HepG2 (cell line): ENCODE measurements at regions not wholly inside any gene's neighbourhood (a gene's known extent, or its start where the extent isn't known, plus 50 kb on each side); places are given as distances from the start of the nearest gene placed in this dataset.

Source experiments
- ATAC-seq: fragments of 200-7000 bp; cut with Tn5 transposase; 3 replicates; pipeline ENCODE4 v1.9.1; 2020; ENCODE audit warnings: mild to moderate bottlenecking, moderate library complexity
- BruUV-seq: library from RNA; stranded (reverse); fragments of 400-500 nt; replicated peaks from 2 replicates; lab custom pipeline; 2021; lab: Mats Ljungman, UMichigan
- CTCF ChIA-PET: fragments of 300-600 bp; formaldehyde crosslinking; extraction: SDS; loops from one replicate; lab custom pipeline; 2021; ENCODE audit warnings: low total read pairs, inconsistent platforms, low intra/inter-chr PET ratio; lab: Yijun Ruan, JAX
- POLR2A ChIA-PET: fragments of 350-600 bp; sonication (Branson Sonifier 250); formaldehyde crosslinking; loops from one replicate; lab custom pipeline; 2020; ENCODE audit warnings: antibody characterized with exemption, inconsistent platforms; lab: Yijun Ruan, JAX
- DNase-seq: peaks from one replicate; pipeline ENCODE4 v3.0.0-alpha.2; 2015; ENCODE audit warnings: low spot score
- FAIRE-seq: peaks from 3 replicates; lab custom pipeline; 2011; peaks lifted over from hg19 to GRCh38; lab: Jason Lieb, UNC
- H2AFZ ChIP-seq: one replicate; pipeline ENCODE4 v1.6.1; 2011; ENCODE audit warnings: low read length, inconsistent platforms
- H3K27ac ChIP-seq: fragments of 300-600 bp; 3 replicates; pipeline ENCODE4 v1.8.0; 2011; ENCODE audit warnings: mixed run types, mild to moderate bottlenecking, mixed read lengths, low read length, inconsistent platforms; ENCODE audit not compliant: insufficient read depth; ENCODE audit errors: extremely low read length
- H3K27me3 ChIP-seq, 2 experiments: fragments of 200-600 bp in 1 of 2; 2 replicates in 1 of 2; 3 replicates in 1 of 2; pipeline versions ENCODE4 v1.6.0 to v1.8.0; 2011; ENCODE audit warnings: low read length in 2 of 2, mild to moderate bottlenecking in 2 of 2, moderate library complexity in 2 of 2, inconsistent platforms in 1 of 2; ENCODE audit not compliant: insufficient read depth in 2 of 2, control insufficient read depth in 1 of 2
- H3K36me3 ChIP-seq, 2 experiments: fragments of 200-600 bp in 1 of 2; replicated peaks in 1 of 2; 2 replicates in 1 of 2; 3 replicates in 1 of 2; pipeline versions ENCODE4 v1.5.1 to v1.8.0; 2011; ENCODE audit warnings: low read length in 2 of 2, inconsistent platforms in 1 of 2; ENCODE audit not compliant: insufficient read depth in 2 of 2, control insufficient read depth in 1 of 2
- H3K4me1 ChIP-seq: 2 replicates; pipeline ENCODE4 v1.5.1; 2012; ENCODE audit warnings: low read length, inconsistent platforms; ENCODE audit not compliant: insufficient read depth
- H3K4me2 ChIP-seq: 2 replicates; pipeline ENCODE4 v1.6.0; 2011; ENCODE audit warnings: low read depth, low read length, inconsistent platforms
- H3K4me3 ChIP-seq, 3 experiments: fragments of 200-600 bp in 1 of 3; sonication (generic), shearing (Covaris generic) in 1 of 3; replicated peaks in 1 of 3; 2 replicates each; pipeline ENCODE4 v1.5.1; 2011 to 2016; ENCODE audit warnings: low read length in 3 of 3, inconsistent platforms in 2 of 3, low read depth in 2 of 3, mild to moderate bottlenecking in 2 of 3, control low read depth in 1 of 3, mixed read lengths in 1 of 3; ENCODE audit not compliant: insufficient read depth in 1 of 3
- H3K79me2 ChIP-seq: one replicate; pipeline ENCODE4 v1.6.1; 2011; ENCODE audit warnings: low read length, inconsistent platforms; ENCODE audit not compliant: insufficient read depth
- H3K9ac ChIP-seq: 2 replicates; pipeline ENCODE4 v1.6.0; 2011; ENCODE audit warnings: mild to moderate bottlenecking, low read depth, low read length, inconsistent platforms; ENCODE audit not compliant: insufficient read depth
- H3K9me3 ChIP-seq: 2 replicates; pipeline ENCODE4 v1.5.1; 2012; ENCODE audit warnings: mild to moderate bottlenecking, low read length
- H4K20me1 ChIP-seq: 2 replicates; pipeline ENCODE4 v1.6.0; 2011; ENCODE audit warnings: inconsistent platforms, mild to moderate bottlenecking, low read length, moderate library complexity; ENCODE audit not compliant: insufficient read depth
- IRF1 ChIP-seq: sonication (generic); formaldehyde crosslinking; IDR thresholded peaks from 2 replicates; pipeline ENCODE4 v1.4.0; 2020; ENCODE audit warnings: low read depth, mild to moderate bottlenecking, missing genetic modification reagents
- SAP130 ChIP-seq: IDR thresholded peaks from 2 replicates; pipeline ENCODE4 v1.6.1; 2016; ENCODE audit warnings: low read depth
- TP53 ChIP-seq: sonication (generic); formaldehyde crosslinking; conservative IDR thresholded peaks from 2 replicates; pipeline ENCODE4 v1.4.0; 2020; ENCODE audit warnings: missing genetic modification reagents
- ZNF225 ChIP-seq: sonication (generic); formaldehyde crosslinking; IDR thresholded peaks from 2 replicates; pipeline ENCODE4 v1.4.0; 2020; ENCODE audit warnings: mild to moderate bottlenecking, missing genetic modification reagents
- ZNF7 ChIP-seq: IDR thresholded peaks from 2 replicates; pipeline ENCODE4 v1.6.1; 2016; ENCODE audit warnings: missing biosample characterization, missing genetic modification reagents
- ZNF761 ChIP-seq: sonication (generic); formaldehyde crosslinking; conservative IDR thresholded peaks from 2 replicates; pipeline ENCODE4 v1.4.0; 2020; ENCODE audit warnings: mild to moderate bottlenecking, missing genetic modification reagents
- WGBS: methylation state at CpG from one replicate; pipeline ENCODE4 v1.1.6; 2017; ENCODE audit warnings: low lambda C conversion rate; 5-methylcytosine and 5-hydroxymethylcytosine counted together
- in situ Hi-C: cut with HindIII; loops from 2 replicates; pipeline ENCODE4 v1.10.0; 2017; ENCODE audit warnings: low pct_unique_long_range_greater_than_20kb; ENCODE audit not compliant: extremely low pct_ligation_motif_present
- intact Hi-C: fragments of 100-400 bp; cut with micrococcal nuclease; formaldehyde crosslinking; loops from one replicate; pipeline ENCODE4 v1.10.0; 2022; ENCODE audit not compliant: unreplicated experiment
- TF ChIP-seq, protein P1 (sequence below): sonication (generic); formaldehyde crosslinking; IDR thresholded peaks from 2 replicates; pipeline ENCODE4 v1.4.0; 2020; ENCODE audit warnings: mild to moderate bottlenecking, missing genetic modification reagents, borderline replicate concordance
- TF ChIP-seq, protein P2 (sequence below): sonication (generic); formaldehyde crosslinking; IDR thresholded peaks from 2 replicates; pipeline ENCODE4 v1.4.0; 2020; ENCODE audit warnings: missing genetic modification reagents
- TF ChIP-seq, protein P3 (sequence below): sonication (generic); formaldehyde crosslinking; IDR thresholded peaks from 2 replicates; pipeline ENCODE4 v1.5.1; 2020; ENCODE audit warnings: mild to moderate bottlenecking, missing genetic modification reagents, moderate library complexity

GRCh38 chr1:10900691-10901090, 104.2 kb upstream of the CASZ1 start (continued):
- TF ChIP-seq ZNF225 (CRISPR knock-in tag), result no peak
- TF ChIP-seq SAP130 (CRISPR knock-in tag), result 0 out of 2 replicates have a peak, but pooled peaks have one; percentile 10

DNA sequence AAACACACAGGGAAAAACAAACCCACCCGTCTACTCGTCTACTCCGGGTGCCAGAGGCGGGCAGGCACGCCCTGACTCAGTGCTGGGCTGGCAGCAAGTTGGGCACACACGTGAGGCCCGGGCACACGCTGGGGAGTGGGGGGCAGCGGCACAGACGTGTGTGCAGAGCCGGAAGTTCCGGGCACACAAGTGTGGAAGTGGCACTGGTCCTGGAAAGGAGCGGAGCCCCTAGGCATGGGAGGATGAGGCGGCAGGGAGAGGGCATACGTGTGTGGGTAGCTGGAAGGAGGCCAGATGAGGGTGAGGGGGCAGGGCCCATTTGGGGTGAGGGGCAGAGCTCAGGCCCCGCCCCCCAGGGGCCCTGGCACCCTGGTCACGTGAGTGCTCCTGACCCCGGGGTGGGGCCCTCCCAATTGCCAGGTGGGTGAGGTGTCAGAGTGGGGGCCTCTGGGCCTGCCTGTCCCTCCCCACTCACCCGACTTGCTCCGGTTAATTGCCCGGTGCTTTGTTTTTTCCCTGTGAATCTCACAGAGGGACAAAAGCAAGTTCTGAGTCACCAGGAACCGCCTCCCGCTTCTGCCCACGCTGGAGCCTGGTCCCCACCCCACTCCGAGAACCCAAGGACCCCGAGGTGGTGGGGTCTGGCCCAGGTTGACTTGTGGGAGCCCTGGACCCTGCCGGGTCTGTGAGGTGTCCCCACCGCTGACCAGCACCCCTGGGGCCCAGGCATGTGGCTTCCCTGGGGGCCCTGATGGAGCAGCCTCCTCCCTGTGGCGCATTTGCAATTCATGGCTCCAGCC, 104.8 kb upstream of the CASZ1 start:
- Histone ChIP-seq H3K27me3 (peaks cover 2 to 41% of the 10 kb centered on the region in 2 experiments; a peak in 3 of 5 replicates), H3K4me1 (peaks cover 45% of the 10 kb centered on the region), H3K79me2 (no peaks in the 10 kb centered on the region), H3K36me3 (no peaks in the 10 kb centered on the region), H3K27ac (no peak overlapping the region), H4K20me1 (no peaks in the 10 kb centered on the region), H3K4me2 (peak overlapping the region; percentile 91), H3K9me3 (no peaks in the 10 kb centered on the region), H2AFZ (no peak overlapping the region), H3K4me3 (peak overlapping the region; percentile 38 to 73 (median 51)), H3K9ac (peak overlapping the region; percentile 19)
- no peak for ATAC-seq
- intact Hi-C loops, result no loop called here
- BruUV-seq, result no TSS peak
- no peak for FAIRE-seq
- CTCF ChIA-PET, result no interaction called here
- in situ Hi-C loops, result no loop called here
- POLR2A ChIA-PET, result interaction anchor here (0.7 to 1.5 kb wide), 3 partner anchors 22 to 215 kb away, joined by 4 to 5 read pairs (median 4); no protein-coding TSS in a partner anchor
- under 1% methylated on average over 20 of the region's 29 CpGs for WGBS
- no peak for DNase-seq
- TF ChIP-seq ZNF761 (no peak), ZNF7 (no peak), TP53 (CRISPR knock-in tag) (no peak), IRF1 (CRISPR knock-in tag) (no peak)
- TF ChIP-seq, protein P1, sequence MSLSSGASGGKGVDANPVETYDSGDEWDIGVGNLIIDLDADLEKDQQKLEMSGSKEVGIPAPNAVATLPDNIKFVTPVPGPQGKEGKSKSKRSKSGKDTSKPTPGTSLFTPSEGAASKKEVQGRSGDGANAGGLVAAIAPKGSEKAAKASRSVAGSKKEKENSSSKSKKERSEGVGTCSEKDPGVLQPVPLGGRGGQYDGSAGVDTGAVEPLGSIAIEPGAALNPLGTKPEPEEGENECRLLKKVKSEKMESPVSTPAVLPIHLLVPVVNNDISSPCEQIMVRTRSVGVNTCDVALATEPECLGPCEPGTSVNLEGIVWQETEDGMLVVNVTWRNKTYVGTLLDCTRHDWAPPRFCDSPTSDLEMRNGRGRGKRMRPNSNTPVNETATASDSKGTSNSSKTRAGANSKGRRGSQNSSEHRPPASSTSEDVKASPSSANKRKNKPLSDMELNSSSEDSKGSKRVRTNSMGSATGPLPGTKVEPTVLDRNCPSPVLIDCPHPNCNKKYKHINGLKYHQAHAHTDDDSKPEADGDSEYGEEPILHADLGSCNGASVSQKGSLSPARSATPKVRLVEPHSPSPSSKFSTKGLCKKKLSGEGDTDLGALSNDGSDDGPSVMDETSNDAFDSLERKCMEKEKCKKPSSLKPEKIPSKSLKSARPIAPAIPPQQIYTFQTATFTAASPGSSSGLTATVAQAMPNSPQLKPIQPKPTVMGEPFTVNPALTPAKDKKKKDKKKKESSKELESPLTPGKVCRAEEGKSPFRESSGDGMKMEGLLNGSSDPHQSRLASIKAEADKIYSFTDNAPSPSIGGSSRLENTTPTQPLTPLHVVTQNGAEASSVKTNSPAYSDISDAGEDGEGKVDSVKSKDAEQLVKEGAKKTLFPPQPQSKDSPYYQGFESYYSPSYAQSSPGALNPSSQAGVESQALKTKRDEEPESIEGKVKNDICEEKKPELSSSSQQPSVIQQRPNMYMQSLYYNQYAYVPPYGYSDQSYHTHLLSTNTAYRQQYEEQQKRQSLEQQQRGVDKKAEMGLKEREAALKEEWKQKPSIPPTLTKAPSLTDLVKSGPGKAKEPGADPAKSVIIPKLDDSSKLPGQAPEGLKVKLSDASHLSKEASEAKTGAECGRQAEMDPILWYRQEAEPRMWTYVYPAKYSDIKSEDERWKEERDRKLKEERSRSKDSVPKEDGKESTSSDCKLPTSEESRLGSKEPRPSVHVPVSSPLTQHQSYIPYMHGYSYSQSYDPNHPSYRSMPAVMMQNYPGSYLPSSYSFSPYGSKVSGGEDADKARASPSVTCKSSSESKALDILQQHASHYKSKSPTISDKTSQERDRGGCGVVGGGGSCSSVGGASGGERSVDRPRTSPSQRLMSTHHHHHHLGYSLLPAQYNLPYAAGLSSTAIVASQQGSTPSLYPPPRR (CRISPR knock-in tag), result no peak
- TF ChIP-seq, protein P2, sequence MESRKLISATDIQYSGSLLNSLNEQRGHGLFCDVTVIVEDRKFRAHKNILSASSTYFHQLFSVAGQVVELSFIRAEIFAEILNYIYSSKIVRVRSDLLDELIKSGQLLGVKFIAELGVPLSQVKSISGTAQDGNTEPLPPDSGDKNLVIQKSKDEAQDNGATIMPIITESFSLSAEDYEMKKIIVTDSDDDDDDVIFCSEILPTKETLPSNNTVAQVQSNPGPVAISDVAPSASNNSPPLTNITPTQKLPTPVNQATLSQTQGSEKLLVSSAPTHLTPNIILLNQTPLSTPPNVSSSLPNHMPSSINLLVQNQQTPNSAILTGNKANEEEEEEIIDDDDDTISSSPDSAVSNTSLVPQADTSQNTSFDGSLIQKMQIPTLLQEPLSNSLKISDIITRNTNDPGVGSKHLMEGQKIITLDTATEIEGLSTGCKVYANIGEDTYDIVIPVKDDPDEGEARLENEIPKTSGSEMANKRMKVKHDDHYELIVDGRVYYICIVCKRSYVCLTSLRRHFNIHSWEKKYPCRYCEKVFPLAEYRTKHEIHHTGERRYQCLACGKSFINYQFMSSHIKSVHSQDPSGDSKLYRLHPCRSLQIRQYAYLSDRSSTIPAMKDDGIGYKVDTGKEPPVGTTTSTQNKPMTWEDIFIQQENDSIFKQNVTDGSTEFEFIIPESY, result 0 out of 2 replicates have a peak, but pooled peaks have one; percentile 7
- TF ChIP-seq, protein P3, sequence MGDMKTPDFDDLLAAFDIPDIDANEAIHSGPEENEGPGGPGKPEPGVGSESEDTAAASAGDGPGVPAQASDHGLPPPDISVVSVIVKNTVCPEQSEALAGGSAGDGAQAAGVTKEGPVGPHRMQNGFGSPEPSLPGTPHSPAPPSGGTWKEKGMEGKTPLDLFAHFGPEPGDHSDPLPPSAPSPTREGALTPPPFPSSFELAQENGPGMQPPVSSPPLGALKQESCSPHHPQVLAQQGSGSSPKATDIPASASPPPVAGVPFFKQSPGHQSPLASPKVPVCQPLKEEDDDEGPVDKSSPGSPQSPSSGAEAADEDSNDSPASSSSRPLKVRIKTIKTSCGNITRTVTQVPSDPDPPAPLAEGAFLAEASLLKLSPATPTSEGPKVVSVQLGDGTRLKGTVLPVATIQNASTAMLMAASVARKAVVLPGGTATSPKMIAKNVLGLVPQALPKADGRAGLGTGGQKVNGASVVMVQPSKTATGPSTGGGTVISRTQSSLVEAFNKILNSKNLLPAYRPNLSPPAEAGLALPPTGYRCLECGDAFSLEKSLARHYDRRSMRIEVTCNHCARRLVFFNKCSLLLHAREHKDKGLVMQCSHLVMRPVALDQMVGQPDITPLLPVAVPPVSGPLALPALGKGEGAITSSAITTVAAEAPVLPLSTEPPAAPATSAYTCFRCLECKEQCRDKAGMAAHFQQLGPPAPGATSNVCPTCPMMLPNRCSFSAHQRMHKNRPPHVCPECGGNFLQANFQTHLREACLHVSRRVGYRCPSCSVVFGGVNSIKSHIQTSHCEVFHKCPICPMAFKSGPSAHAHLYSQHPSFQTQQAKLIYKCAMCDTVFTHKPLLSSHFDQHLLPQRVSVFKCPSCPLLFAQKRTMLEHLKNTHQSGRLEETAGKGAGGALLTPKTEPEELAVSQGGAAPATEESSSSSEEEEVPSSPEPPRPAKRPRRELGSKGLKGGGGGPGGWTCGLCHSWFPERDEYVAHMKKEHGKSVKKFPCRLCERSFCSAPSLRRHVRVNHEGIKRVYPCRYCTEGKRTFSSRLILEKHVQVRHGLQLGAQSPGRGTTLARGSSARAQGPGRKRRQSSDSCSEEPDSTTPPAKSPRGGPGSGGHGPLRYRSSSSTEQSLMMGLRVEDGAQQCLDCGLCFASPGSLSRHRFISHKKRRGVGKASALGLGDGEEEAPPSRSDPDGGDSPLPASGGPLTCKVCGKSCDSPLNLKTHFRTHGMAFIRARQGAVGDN, result peak; percentile 49; the same call in 1 of the 2 replicates
